Activated naive CD8-positive, alpha-beta T cell treated with anti-CD3 and anti-CD28 coated beads, Interleukin-2, amount 50 U/mL, for 24 hours (primary cell): ENCODE measurements at regions not wholly inside any gene's neighbourhood (a gene's known extent, or its start where the extent isn't known, plus 50 kb on each side); places are given as distances from the start of the nearest gene placed in this dataset.
"Not testable (repeated sequence)": the region's sequence is repeated elsewhere in the genome, so short reads cannot be mapped to it uniquely, and the experiment has no call there.

Experiments
- ATAC-seq: fragments of 150-1000 bp; cut with Tn5 transposase; one replicate; pipeline ENCODE4 v1.10.0; 2021
- DNase-seq: peaks from one replicate; pipeline ENCODE4 v3.0.0; 2021
- H3K27ac Mint-ChIP-seq: one replicate; pipeline ENCODE4 v1.8.0; 2021; ENCODE audit warnings: mild to moderate bottlenecking, mixed read lengths
- H3K27me3 Mint-ChIP-seq: one replicate; pipeline ENCODE4 v1.8.0; 2021; ENCODE audit warnings: mixed read lengths
- H3K36me3 Mint-ChIP-seq: one replicate; pipeline ENCODE4 v1.8.0; 2021; ENCODE audit warnings: low read depth, mixed read lengths
- H3K4me1 Mint-ChIP-seq: one replicate; pipeline ENCODE4 v1.8.0; 2021; ENCODE audit warnings: mixed read lengths
- H3K4me3 Mint-ChIP-seq: one replicate; pipeline ENCODE4 v1.8.0; 2021; ENCODE audit warnings: mild to moderate bottlenecking, moderate library complexity, mixed read lengths
- H3K9me3 Mint-ChIP-seq: one replicate; pipeline ENCODE4 v1.8.0; 2021; ENCODE audit warnings: mixed read lengths

DNA sequence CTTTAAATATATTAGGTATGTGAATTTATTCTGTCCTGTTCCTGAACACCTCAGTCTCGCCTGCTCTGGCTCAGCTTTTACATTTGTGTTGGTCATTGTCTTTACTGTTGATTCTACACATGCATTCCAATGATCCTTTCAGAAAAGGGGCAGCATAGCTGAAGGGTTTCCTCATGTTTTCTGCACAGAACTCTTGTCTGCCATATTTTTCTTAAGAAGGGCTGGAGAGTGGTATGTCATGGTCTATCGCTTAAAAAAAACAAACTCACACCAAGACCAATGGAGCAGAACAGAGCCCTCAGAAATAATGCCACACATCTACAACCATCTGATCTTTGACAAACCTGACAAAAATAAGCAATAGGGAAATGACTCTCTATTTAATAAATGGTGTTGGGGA is 215.8 kb upstream of the HSFY2 start:
- H3K4me1 Mint-ChIP-seq = no peaks in the 10 kb centered on the region
- ATAC-seq (no peak), DNase-seq (no peak)
- no peak overlapping the region for H3K27ac Mint-ChIP-seq
- H3K4me3 Mint-ChIP-seq = no peak overlapping the region
- H3K36me3 Mint-ChIP-seq = no peaks in the 10 kb centered on the region
- no peaks in the 10 kb centered on the region for H3K9me3 Mint-ChIP-seq
- H3K27me3 Mint-ChIP-seq = no peaks in the 10 kb centered on the region

DNA sequence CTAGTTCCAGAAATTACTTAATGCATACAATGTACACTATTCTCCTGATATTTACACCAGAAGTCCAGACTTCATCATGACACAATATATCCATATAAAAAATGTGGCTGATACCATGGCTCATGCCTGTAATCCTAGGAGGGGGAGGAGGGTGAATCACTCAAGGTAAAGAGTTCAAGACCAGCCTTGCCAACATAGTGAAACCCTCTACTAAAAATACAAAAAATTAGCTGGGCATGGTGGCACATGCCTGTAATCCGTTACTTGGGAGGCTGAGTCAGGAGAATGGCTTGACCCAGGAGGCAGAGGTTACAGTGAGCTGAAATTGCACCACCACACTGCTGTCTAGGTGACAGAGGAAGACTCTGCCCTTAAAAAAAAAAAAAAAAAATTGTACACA is 192.5 kb upstream of the HSFY2 start:
- no peak overlapping the region for H3K27ac Mint-ChIP-seq
- peaks cover 10% of the 10 kb centered on the region for H3K9me3 Mint-ChIP-seq
- no peaks in the 10 kb centered on the region for H3K4me1 Mint-ChIP-seq
- no peaks in the 10 kb centered on the region for H3K27me3 Mint-ChIP-seq
- no peak overlapping the region for H3K4me3 Mint-ChIP-seq
- peaks cover 1% of the 10 kb centered on the region for H3K36me3 Mint-ChIP-seq
- no peak for DNase-seq
- ATAC-seq = no peak

DNA sequence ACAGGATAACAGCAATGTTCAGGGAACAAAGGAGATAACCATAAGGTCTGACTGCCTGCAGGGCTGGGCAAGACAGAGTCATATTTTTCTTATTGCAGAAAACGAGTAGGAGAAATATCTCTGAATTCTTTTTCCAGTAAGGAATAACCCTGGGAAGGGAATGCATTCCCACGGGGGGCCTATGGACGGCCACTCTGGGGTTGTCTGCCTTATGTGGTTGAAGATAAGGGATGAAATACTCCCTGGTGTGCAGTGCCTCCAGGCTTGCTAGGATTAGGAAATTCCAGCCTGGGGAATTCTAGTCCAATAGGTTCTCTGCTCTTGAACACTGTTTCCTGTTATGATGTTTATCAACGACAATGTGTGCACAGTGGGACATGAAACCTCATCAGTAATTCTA is 185.3 kb upstream of the HSFY2 start:
- peaks cover 13% of the 10 kb centered on the region for H3K36me3 Mint-ChIP-seq
- DNase-seq (no peak), ATAC-seq (no peak)
- H3K27ac Mint-ChIP-seq = no peak overlapping the region
- H3K4me3 Mint-ChIP-seq = no peak overlapping the region
- no peaks in the 10 kb centered on the region for H3K27me3 Mint-ChIP-seq
- H3K4me1 Mint-ChIP-seq = no peaks in the 10 kb centered on the region
- H3K9me3 Mint-ChIP-seq = peaks cover 8% of the 10 kb centered on the region

DNA sequence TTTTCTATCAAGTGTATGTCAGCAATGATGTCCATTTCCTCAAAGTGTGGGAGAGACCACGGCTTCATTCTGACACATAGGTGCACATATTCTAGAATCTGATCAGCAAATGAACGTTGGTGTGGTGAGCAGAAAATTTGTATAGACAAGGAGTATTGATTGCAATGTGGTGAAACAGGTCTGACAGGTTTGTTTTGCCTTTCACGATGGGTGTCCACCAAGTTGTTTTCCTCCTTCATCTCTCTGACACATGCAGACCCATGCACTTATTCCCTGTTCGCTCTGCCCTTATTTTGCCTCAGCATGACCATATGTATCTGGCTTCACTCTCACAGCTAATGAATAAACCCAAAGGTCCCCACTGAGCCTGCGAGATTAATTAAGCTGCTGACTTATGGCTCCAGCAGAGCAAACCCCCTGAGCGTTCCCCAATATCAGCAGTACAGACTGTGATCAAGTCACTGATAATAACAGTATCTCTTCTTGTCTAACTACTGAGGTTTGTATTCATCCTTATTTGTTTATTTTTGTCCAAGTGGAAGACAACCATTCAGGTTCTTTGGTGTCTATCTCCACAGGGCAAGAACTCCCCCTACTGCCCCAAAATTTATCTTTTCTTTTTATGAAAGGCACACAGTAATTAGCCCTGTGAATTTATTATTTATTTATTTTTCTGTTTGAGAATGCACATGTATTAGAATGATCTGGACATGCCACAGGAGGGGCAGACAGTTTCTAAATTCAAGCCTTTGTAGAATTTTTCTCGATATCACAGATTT is 178.3 kb upstream of the HSFY2 start:
- H3K27me3 Mint-ChIP-seq = no peaks in the 10 kb centered on the region
- H3K4me1 Mint-ChIP-seq = peaks cover 1% of the 10 kb centered on the region
- no peak overlapping the region for H3K4me3 Mint-ChIP-seq
- H3K27ac Mint-ChIP-seq = no peak overlapping the region
- peaks cover 14% of the 10 kb centered on the region for H3K9me3 Mint-ChIP-seq
- no peak for DNase-seq
- no peak for ATAC-seq
- peaks cover 11% of the 10 kb centered on the region for H3K36me3 Mint-ChIP-seq

DNA sequence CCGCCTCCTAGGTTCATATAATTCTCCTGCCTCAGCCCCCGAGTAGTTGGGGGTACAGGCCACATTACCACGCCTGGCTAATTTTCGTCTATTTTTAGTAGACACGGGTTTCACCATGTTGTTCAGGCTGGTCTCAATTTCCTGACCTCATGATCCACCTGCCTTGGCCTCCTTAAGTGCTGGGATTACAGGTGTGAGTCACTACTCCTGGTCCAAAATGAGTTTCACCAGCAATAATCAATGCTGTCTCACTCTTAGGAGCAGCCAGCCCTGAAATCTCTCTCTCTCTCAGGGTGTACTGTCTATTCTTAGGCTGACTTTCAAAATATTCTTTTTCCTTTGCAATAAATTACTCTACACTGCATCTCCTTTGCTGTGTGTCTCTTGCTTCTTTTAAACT is 177.5 kb upstream of the HSFY2 start:
- H3K27ac Mint-ChIP-seq = no peak overlapping the region

DNA sequence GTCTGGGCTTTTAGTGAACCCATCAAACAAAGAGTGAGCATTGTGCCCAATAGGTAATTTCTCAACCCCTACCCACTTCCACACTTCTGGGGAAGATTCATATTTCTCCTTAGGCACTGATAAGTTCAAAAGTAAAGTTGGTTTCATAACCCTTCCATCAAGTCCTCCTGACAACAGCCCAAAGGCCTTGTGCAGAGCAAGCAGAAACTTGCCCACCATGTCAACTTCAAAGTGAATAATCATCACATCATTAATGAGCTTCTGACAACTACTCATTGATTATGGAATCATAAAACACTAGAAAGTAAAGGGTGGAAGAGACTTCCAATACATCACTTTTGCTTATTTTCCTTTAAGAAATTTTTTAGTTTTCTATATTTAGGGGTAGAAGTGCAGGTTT is 163.3 kb upstream of the HSFY2 start:
- Mint-ChIP-seq H3K4me3 (no peak overlapping the region), H3K4me1 (peaks cover 7% of the 10 kb centered on the region), H3K9me3 (no peaks in the 10 kb centered on the region), H3K27ac (no peak overlapping the region), H3K27me3 (no peaks in the 10 kb centered on the region), H3K36me3 (no peaks in the 10 kb centered on the region)
- ATAC-seq (no peak), DNase-seq (no peak)

More for the DNA sequence above, 177.5 kb upstream of the HSFY2 start:
- H3K4me1 Mint-ChIP-seq = peaks cover 1% of the 10 kb centered on the region
- H3K36me3 Mint-ChIP-seq = peaks cover 12% of the 10 kb centered on the region
- H3K27me3 Mint-ChIP-seq = no peaks in the 10 kb centered on the region
- H3K4me3 Mint-ChIP-seq = no peak overlapping the region
- no peak for DNase-seq
- no peak for ATAC-seq
- H3K9me3 Mint-ChIP-seq = peaks cover 18% of the 10 kb centered on the region

DNA sequence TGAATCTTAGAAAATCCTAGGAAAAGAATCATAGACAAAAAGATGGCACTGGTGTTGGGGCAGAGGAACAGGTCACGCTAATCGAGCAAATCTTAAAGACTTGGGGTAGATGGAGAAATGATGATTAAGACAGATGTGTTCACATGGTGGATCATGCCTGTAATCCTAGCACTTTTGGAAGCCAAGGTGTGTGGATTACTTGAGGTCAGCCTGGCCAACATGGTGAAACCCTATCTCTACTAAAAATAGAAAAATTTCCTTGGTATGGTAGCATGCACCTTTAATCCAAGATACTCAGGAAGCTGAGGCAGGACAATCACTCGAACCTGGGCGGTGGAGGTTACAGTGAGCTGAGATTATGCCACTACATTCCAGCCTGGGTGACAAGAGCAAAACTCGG is 145.7 kb upstream of the HSFY2 start:
- Mint-ChIP-seq H3K36me3 (peaks cover 2% of the 10 kb centered on the region), H3K9me3 (no peaks in the 10 kb centered on the region), H3K27me3 (no peaks in the 10 kb centered on the region), H3K4me3 (no peak overlapping the region), H3K4me1 (no peaks in the 10 kb centered on the region), H3K27ac (no peak overlapping the region)
- ATAC-seq (no peak), DNase-seq (no peak)

DNA sequence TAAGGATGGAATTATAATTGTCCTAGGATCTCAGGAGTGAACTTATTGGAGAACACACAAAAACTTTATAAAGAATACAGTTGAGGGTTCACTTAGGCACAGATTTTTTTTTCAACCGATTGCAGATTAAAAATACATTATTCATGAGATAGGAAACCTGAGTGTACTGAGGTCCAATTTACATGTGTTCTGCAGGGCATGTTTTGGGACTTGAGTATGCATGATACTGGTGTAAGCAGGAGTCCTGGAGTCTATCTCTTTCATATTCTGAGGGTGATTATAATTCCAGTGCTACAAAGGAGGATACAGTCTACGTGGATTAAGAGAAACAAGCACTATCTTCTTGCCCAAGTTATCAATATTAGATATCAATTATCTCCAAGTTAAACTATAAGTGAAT is 139.3 kb upstream of the HSFY2 start:
- Mint-ChIP-seq H3K27ac (no peak overlapping the region), H3K4me1 (no peaks in the 10 kb centered on the region), H3K27me3 (no peaks in the 10 kb centered on the region), H3K4me3 (no peak overlapping the region), H3K9me3 (no peaks in the 10 kb centered on the region), H3K36me3 (peaks cover 4% of the 10 kb centered on the region)
- no peak for DNase-seq
- no peak for ATAC-seq

DNA sequence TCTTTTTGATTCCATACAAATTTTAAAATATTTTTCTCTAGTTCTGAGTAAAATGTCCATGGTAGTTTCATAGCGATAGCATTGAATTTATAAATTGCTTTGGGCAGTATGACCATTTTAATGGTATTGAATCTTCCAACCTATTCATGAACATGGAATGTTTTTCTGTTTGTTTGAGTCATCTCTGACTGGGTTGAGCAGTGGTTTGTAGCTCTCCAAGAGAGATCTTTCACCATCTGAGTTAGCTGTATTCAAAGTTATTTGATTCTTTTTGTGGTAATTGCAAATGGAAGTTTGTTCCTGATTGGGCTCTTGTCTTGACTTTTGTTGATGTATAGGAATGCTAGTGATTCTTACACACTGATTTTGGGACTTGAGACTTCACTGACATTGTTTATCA is 136.3 kb upstream of the HSFY2 start:
- Mint-ChIP-seq H3K27ac (no peak overlapping the region), H3K36me3 (peaks cover 2% of the 10 kb centered on the region), H3K27me3 (no peaks in the 10 kb centered on the region), H3K4me1 (no peaks in the 10 kb centered on the region), H3K4me3 (no peak overlapping the region), H3K9me3 (no peaks in the 10 kb centered on the region)
- ATAC-seq (no peak), DNase-seq (no peak)

DNA sequence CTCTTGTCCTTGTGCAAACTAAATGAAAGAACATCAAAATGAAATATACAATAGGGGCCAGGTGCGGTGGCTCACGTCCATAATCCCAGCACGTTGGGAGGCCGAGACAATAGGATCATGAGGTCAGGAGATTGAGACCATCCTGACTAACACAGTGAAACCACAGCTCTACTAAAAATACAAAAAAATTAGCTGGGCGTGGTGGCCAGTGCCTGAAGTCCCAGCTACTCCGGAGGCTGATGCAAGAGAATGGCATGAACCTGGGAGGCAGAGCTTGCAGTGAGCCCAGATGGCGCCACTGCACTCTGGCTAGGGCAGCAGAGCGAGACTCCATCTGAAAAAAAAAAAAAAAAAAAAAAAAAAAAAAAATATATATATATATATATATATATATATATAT is 132.7 kb upstream of the HSFY2 start:
- H3K27ac Mint-ChIP-seq, DNase-seq, H3K36me3 Mint-ChIP-seq, H3K4me3 Mint-ChIP-seq, H3K4me1 Mint-ChIP-seq, ATAC-seq, H3K27me3 Mint-ChIP-seq, H3K9me3 Mint-ChIP-seq: not testable (repeated sequence)

DNA sequence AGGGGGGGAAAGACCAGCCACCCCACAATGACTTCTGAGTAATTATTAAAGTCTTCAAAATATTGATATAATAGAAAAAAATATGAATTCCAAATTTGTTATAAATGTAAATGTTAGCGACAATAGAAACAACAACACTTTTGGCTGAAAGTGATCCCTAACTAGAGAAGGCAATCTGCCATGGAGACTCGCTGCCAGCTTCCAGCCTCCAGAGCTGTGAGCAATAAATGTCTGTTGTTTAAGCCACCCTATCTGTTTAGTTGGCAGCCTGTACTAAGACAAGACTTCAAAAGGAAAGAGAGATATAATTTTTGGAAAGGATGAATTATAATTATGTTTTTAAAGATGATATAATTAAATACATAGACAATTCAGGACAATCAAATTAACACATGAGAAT is 130.8 kb upstream of the HSFY2 start:
- no peaks in the 10 kb centered on the region for H3K9me3 Mint-ChIP-seq

DNA sequence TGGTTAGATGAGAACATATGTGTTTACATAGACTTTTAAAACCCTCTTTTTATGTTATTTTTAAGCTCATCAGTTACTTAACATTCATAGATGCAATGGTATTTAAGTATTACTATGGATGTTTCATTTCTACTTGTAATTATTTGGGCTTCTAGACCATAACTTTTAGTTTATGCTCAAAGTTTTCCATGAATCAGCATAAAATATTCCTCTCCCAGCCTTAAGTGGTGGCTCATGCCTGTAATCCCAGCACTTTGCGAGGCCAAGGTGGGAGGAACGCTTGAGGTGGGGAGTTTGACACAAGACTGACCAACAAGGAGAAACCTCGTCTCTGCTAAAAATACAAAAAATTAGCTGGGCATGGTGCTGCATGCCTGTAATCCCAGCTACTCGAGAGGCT is 118.5 kb upstream of the HSFY2 start:
- Mint-ChIP-seq H3K36me3 (no peaks in the 10 kb centered on the region), H3K4me3 (no peak overlapping the region), H3K4me1 (no peaks in the 10 kb centered on the region), H3K9me3 (no peaks in the 10 kb centered on the region), H3K27me3 (no peaks in the 10 kb centered on the region), H3K27ac (no peak overlapping the region)
- DNase-seq (no peak), ATAC-seq (no peak)

More for the DNA sequence above, 130.8 kb upstream of the HSFY2 start:
- no peaks in the 10 kb centered on the region for H3K27me3 Mint-ChIP-seq
- H3K36me3 Mint-ChIP-seq = peaks cover 5% of the 10 kb centered on the region
- no peak overlapping the region for H3K27ac Mint-ChIP-seq
- no peak overlapping the region for H3K4me3 Mint-ChIP-seq
- no peak for DNase-seq
- no peak for ATAC-seq
- no peaks in the 10 kb centered on the region for H3K4me1 Mint-ChIP-seq

DNA sequence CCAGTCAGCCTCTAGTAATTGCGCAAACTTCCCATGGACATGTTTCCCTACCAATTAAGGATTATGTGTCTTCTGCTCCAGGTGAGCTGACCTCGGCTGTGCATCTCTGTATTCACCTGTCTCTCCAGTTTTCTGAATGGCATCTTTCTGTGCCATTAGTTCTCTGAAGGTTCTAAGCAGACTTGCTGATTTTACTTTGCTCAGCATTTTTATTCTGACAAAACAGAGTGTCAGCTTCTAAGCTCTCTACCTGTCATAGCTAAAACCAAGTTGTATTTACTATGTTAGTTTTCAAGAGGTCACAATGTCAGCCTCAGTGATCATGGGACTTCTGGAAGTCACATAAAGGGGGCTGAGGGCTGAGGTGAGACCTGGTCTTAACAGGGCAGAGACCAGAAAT is 116.0 kb upstream of the HSFY2 start:
- Mint-ChIP-seq H3K9me3 (no peaks in the 10 kb centered on the region), H3K27ac (no peak overlapping the region), H3K4me3 (no peak overlapping the region), H3K27me3 (no peaks in the 10 kb centered on the region), H3K36me3 (no peaks in the 10 kb centered on the region), H3K4me1 (no peaks in the 10 kb centered on the region)
- ATAC-seq = no peak
- DNase-seq = no peak

DNA sequence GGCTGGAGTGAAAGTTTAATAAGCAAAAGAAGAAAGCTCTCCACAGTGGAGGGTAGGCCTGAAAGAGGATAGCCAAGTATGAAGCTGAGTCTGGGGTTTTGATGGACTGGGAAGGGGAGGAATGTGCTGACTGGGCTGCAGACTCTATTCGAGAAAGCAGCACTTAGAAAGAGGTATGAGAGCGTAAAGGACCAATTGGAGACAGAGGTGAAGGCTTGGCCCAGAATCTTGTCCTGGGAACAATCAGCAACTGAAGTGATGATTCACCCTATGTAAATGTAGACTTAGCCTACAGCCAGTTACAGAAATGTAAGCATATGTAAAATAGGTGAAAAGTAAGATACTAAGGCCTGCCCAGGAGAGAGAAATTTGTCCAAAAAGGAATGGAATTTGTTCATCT is 111.2 kb upstream of the HSFY2 start:
- no peak for ATAC-seq

DNA sequence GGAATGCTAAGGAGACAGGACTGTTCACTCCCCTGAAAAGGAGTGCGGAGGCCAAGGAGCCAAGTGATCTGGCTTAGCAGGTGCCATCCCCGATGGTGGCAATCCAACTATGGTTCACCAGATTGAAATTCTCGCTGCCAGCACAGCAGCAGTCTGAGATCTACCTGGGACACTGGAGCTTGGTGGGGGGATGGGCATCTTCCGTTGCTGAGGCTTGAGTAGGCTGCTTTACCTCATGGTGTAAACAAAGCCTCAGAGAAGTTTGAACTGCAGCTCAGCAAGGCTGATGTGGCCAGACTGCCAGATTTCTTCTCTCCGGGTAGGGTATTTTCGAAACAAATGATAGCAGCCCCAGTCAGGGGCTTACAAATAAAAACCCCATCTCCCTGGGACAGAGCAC is 95.6 kb upstream of the HSFY2 start:
- DNase-seq, H3K4me1 Mint-ChIP-seq, H3K4me3 Mint-ChIP-seq, ATAC-seq, H3K27me3 Mint-ChIP-seq, H3K36me3 Mint-ChIP-seq, H3K27ac Mint-ChIP-seq, H3K9me3 Mint-ChIP-seq: not testable (repeated sequence)

More for the DNA sequence above, 111.2 kb upstream of the HSFY2 start:
- Mint-ChIP-seq H3K27me3 (no peaks in the 10 kb centered on the region), H3K27ac (no peak overlapping the region), H3K9me3 (no peaks in the 10 kb centered on the region), H3K4me3 (no peak overlapping the region), H3K36me3 (no peaks in the 10 kb centered on the region), H3K4me1 (no peaks in the 10 kb centered on the region)
- DNase-seq = no peak
